Mesodermal cell (in vitro differentiated cells): ENCODE measurements at regions not wholly inside any gene's neighbourhood (a gene's known extent, or its start where the extent isn't known, plus 50 kb on each side); places are given as distances from the start of the nearest gene placed in this dataset.

Experiments
- H3K27ac ChIP-seq: 2 replicates; pipeline ENCODE4 v1.7.0; 2013; ENCODE audit warnings: mild to moderate bottlenecking, low read depth, low read length, moderate library complexity; ENCODE audit not compliant: severe bottlenecking
- H3K36me3 ChIP-seq: 2 replicates; pipeline ENCODE4 v1.7.1; 2013; ENCODE audit warnings: mild to moderate bottlenecking, low read length, moderate library complexity; ENCODE audit not compliant: control insufficient read depth, insufficient read depth
- H3K4me1 ChIP-seq: one replicate; pipeline ENCODE4 v1.7.1; 2013; ENCODE audit warnings: mild to moderate bottlenecking, low read length; ENCODE audit not compliant: insufficient read depth, control insufficient read depth, poor library complexity, severe bottlenecking
- H3K4me3 ChIP-seq: 2 replicates; pipeline ENCODE4 v1.7.0; 2013; ENCODE audit warnings: low read length, control low read depth, mild to moderate bottlenecking; ENCODE audit not compliant: insufficient read depth, poor library complexity, severe bottlenecking; ENCODE audit errors: extremely low read depth
- H3K9me3 ChIP-seq: 2 replicates; pipeline ENCODE4 v1.7.1; 2013; ENCODE audit warnings: mild to moderate bottlenecking, low read length, moderate library complexity; ENCODE audit not compliant: control insufficient read depth
- WGBS, 2 experiments: methylation state at CpG; one replicate each; pipeline ENCODE4 v1.1.5; 2013; ENCODE audit warnings: missing lambda C conversion rate in 2 of 2; ENCODE audit not compliant: insufficient coverage in 2 of 2; 5-methylcytosine and 5-hydroxymethylcytosine counted together

DNA sequence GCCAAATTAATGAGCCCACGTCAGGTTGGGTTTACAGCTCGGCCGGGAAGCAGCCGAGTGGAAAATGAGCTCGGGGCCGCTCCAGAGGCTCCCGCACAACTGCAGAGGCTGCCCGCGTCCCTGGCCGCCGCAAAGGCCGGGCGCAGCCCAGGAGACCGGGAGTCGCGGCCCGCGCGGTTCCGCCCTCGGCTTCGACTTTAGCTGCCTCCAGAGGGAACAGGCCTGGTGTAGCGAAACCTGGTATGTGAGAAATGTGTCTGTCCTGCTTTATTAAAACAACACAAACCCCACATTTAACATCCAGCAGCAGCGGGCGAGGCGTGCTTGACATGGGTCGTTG, 66.2 kb downstream of the FOXD1 start:
- H3K27ac ChIP-seq: no peak overlapping the region
- WGBS, 2 experiments: 96 to 98% methylated on average over 17 of the region's 27 CpGs
- H3K36me3 ChIP-seq: no peaks in the 10 kb centered on the region
- no peak overlapping the region for H3K4me3 ChIP-seq
- peaks cover 4% of the 10 kb centered on the region for H3K4me1 ChIP-seq
- H3K9me3 ChIP-seq: peaks cover 23% of the 10 kb centered on the region

DNA sequence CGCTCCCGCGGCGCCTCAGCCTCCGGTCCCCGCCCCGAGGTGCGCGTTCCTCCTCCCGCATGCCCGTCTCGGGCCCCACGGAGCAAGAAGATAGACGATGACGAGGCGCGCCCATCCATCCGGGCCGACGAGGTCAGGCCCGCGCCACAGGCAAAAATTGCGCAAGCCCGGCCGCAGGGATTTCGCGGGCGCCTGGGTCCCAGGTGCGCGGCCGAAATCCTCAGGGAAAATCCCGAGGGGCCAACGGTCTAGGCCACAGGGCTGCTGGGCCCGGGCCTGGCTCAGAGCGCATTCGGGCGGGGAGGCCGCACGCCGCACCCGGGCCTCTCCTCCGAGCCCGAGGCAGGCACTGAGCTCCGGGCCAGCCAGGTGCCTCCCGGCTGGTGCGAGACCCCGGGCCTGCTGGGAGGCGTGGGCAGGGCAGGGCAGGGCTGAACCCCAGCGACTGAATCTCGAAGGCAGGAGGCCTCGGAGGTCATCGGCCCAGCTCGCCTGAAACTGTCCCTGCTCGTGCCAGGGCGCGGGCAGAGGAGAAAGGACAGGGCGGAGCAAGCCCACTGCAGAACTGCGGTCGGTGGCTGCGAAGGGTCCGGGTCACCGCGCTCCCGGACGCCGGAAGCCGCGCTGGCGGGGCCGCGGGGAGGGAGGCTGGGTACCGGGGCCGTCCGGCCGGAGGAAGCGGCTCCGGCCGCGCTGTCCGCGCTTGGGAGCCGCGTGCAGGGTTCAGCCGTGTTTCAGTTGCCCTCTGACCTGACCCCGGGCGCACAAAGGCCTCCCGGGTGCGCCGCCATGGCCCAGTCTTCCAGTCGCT, 66.8 kb downstream of the FOXD1 start:
- Histone ChIP-seq H3K27ac (no peak overlapping the region), H3K9me3 (peaks cover 23% of the 10 kb centered on the region), H3K4me3 (no peak overlapping the region), H3K4me1 (peaks cover 8% of the 10 kb centered on the region), H3K36me3 (no peaks in the 10 kb centered on the region)
- WGBS, 2 experiments: 96 to 98% methylated on average over 73 to 80 of the region's 90 CpGs

DNA sequence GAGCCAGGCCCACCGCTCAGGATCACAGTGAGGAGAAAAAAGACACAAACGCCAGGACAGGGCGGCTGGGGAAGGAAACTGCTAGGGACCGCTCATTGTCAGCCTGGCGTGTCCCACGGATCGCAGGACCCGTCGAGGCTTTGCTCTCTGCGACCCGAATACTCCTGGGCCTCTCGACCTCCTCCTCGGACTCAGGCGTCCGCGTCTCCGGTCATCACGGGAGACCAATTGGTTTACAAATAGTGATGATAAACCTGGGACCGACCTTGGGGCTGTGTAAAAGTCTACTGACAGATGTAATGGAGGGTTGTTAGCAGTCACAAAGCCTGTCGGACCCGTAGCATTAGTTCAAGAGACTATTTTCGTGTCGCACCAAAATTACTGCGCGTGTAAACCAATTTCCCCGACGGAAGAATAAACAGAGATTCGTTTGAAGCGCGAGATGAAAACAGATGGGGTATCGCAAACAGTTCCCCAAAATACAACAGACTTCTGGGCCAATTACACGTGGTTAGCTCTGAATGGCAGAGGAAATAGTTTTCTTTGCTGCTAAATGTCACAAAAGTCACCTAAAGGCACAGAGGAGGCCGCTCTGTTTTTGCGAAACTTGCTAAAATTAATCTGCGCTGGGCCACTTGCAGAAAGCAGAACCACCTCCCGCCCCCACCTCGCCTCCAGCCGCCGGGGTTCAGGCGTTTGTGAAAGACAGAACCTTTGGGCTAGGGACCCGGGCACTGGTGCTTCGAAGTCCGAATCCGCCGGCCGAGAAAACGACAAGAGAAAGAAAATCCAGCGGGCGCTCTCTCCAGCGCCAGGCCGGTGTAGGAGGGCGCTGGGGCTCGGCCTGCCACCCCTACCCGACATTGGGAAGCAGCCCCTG, 67.6 kb downstream of the FOXD1 start:
- Histone ChIP-seq H3K4me3 (no peak overlapping the region), H3K4me1 (peaks cover 12% of the 10 kb centered on the region), H3K27ac (no peak overlapping the region), H3K9me3 (peaks cover 17% of the 10 kb centered on the region), H3K36me3 (no peaks in the 10 kb centered on the region)
- WGBS, 2 experiments: 94 to 97% methylated on average over 50 to 54 of the region's 54 CpGs

DNA sequence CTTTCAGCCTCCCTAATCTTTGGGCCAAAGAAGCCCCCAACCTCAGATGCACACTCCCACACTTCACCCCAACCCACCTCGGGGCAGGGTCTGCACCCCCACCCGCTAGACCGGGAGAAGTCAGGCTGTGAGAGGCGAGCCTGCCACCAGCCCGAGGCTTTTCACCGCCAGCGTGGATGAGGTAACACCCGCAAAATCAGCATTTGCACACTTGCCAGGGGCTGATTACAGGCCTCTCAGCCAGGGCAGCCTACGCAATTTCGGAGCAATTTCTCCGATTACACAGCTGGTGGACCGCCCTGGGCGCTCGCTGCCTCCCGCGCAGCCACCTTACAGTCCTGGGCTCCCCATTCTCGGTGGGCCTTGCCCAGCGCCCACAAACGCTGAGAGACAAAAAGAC, 68.5 kb downstream of the FOXD1 start:
- H3K4me3 ChIP-seq: no peak overlapping the region
- peaks cover 12% of the 10 kb centered on the region for H3K4me1 ChIP-seq
- H3K27ac ChIP-seq: no peak overlapping the region
- H3K36me3 ChIP-seq: no peaks in the 10 kb centered on the region
- WGBS, 2 experiments: 91 to 95% methylated on average over 15 to 17 of the region's 19 CpGs
- H3K9me3 ChIP-seq: peaks cover 11% of the 10 kb centered on the region

DNA sequence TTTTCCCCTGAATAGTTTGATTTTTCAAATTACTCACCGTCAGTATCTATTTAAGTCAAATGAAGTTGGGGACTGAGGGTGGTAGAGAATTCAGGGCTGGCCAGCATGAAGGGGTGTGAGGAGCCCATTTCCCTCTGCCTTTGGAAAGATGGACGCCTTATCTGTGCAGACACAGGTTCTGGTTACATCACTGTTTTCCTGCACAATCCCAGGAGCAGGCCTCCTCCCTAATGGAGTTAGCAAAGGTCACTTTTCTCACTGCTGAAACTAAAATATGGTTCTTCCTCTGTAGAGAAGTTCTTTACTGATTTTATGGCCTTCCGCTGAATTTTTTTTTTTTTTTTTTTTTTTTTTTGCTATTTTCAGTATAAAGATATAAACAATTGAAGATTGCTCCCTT, 69.1 kb downstream of the FOXD1 start:
- H3K4me3 ChIP-seq: no peak overlapping the region
- no peaks in the 10 kb centered on the region for H3K36me3 ChIP-seq
- WGBS, 2 experiments: no CpG with 5 or more reads among the region's 3 CpGs
- peaks cover 17% of the 10 kb centered on the region for H3K4me1 ChIP-seq
- H3K27ac ChIP-seq: no peak overlapping the region
- H3K9me3 ChIP-seq: peaks cover 5% of the 10 kb centered on the region

DNA sequence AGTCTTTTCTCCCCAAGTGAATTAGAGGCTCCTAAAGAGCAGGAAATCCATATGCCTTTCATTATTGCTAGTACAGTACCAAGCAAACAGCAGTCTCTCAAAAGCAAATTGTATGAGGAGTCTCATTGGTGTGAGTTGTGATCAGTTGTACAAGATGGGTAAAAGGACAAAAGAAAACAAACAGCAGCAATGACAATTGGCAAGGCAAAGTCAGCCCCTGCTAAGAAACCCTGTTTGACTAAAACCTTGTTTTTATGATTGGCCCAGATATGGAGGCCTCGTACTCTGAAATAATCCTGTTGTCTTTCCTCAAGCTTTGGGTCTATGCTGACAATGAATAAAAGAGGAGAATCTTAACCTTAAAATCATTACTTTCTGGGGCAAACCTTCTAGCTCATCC, 69.8 kb downstream of the FOXD1 start:
- H3K4me3 ChIP-seq: no peak overlapping the region
- H3K36me3 ChIP-seq: no peaks in the 10 kb centered on the region
- H3K27ac ChIP-seq: no peak overlapping the region
- peaks cover 24% of the 10 kb centered on the region for H3K4me1 ChIP-seq
- no peaks in the 10 kb centered on the region for H3K9me3 ChIP-seq
- WGBS, 2 experiments: 83 to 100% methylated on average over 1 of the region's 1 CpG

DNA sequence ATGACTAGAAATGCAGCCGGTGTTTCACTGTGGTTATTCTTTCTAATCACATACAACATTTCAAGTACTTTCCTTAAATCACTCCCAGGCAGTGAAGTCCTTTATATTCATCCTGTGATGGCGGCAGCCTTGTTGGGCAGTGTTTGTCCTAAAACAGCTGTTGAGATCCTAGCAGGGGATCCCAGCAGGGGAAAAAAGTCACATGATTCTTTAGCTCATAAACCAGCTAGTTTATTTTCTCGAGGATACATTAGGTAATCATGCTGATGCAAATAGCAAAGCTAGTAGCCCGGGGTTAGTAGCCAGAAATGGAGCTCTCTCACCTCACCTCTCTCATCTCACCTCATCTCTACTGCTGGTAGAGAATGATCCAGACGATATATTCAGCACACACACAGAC, 70.5 kb downstream of the FOXD1 start:
- WGBS, 2 experiments: 76 to 87% methylated on average over 2 to 3 of the region's 5 CpGs
- H3K4me3 ChIP-seq: no peak overlapping the region
- H3K36me3 ChIP-seq: no peaks in the 10 kb centered on the region
- no peaks in the 10 kb centered on the region for H3K9me3 ChIP-seq
- no peak overlapping the region for H3K27ac ChIP-seq
- H3K4me1 ChIP-seq: peaks cover 25% of the 10 kb centered on the region

DNA sequence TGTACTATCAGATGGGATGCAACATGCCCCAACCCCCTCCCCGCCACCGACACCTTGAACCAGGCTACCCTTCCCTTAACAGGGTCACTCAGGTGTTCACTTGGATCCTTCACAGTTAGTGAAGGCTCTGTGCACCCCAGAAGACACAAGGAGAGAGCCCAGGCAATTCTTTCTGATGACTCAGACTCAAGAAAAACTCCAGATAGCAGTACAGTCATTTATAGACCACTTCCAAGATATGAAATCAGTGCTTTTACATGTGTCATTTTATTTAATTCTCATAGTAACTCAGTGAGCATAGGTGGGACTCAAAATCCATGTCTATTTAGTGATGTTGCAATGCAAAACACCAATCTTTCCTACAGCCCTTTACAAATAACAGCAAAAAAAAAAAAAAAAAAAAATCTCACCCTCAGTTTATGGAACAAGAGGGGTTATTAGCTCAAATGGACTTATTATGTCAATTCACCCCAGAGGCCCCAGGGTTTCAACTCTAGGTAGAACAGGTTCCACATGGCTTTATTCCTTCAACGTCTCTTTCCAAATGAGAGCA, 71.9 kb downstream of the FOXD1 start:
- H3K27ac ChIP-seq: no peak overlapping the region
- WGBS, 2 experiments: 92 to 100% methylated on average over 2 to 3 of the region's 3 CpGs
- H3K9me3 ChIP-seq: no peaks in the 10 kb centered on the region
- no peaks in the 10 kb centered on the region for H3K36me3 ChIP-seq
- peaks cover 38% of the 10 kb centered on the region for H3K4me1 ChIP-seq
- H3K4me3 ChIP-seq: no peak overlapping the region

DNA sequence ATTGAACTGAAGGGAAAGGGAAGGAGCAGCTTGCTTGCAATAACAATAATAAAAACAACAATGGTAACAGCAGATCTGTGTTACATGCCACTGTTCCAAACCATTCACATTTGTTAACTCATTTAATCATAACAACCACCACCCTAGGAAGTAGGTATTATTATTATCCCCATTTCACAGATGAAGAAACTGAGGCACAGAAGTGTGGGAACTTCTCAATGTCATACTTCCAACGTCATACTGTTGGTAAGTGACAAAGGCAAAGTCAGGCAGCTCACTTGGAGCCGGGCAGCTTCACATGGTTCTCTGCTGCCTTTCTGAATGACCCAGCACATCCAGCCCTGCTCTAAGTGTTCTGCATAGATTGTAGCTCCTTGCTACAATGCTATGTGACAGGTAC, 72.6 kb downstream of the FOXD1 start:
- no peak overlapping the region for H3K27ac ChIP-seq
- H3K9me3 ChIP-seq: no peaks in the 10 kb centered on the region
- H3K4me3 ChIP-seq: no peak overlapping the region
- 100% methylated on average over 2 of the region's 2 CpGs for WGBS, 2 experiments
- peaks cover 46% of the 10 kb centered on the region for H3K4me1 ChIP-seq
- no peaks in the 10 kb centered on the region for H3K36me3 ChIP-seq

DNA sequence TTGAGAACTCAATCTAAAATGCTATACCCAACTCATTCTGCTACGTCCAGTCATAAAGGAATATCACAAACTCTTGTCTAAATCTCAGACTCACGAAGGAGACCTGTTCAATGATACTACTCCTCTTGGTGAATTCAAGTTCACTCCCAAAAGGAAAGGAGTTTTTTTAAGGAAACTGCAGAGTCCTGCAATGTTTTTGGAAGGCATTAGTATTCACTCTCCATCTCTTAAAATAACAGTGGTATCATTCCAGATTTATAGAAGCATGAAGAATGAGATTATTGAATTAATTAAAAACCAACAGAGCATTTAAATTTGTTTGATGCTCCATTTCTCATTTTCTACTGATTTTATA, 73.4 kb downstream of the FOXD1 start:
- no peak overlapping the region for H3K4me3 ChIP-seq
- WGBS, 2 experiments: 100% methylated on average over 1 of the region's 2 CpGs
- peak overlapping the region; percentile 77 for H3K27ac ChIP-seq
- H3K4me1 ChIP-seq: peaks cover 54% of the 10 kb centered on the region
- no peaks in the 10 kb centered on the region for H3K9me3 ChIP-seq
- no peaks in the 10 kb centered on the region for H3K36me3 ChIP-seq
